Thoracic aorta (tissue), 2 donors: ENCODE measurements at regions not wholly inside any gene's neighbourhood (a gene's known extent, or its start where the extent isn't known, plus 50 kb on each side); places are given as distances from the start of the nearest gene placed in this dataset.

Experiments used
- ATAC-seq: fragments of 150-250 bp; one replicate; pipeline ENCODE4 v1.8.0; 2017; ENCODE audit warnings: low read depth; ENCODE audit not compliant: insufficient number of reproducible peaks, low FRiP score
- DNase-seq: peaks from one replicate; pipeline ENCODE4 v3.0.0-alpha.2; 2020; ENCODE audit warnings: low spot score
- H3K27ac ChIP-seq, 2 donors: fragments of 200-600 bp; sonication (generic); 1 replicate in 1 of 2; 2 replicates in 1 of 2; pipeline ENCODE4 v1.5.1; 2016; ENCODE audit warnings: mild to moderate bottlenecking in 2 of 2, moderate library complexity in 2 of 2
- H3K27me3 ChIP-seq: fragments of 200-600 bp; sonication (generic); replicated peaks from 2 replicates; pipeline ENCODE4 v1.6.0; 2016; ENCODE audit warnings: mild to moderate bottlenecking; ENCODE audit not compliant: insufficient read depth
- H3K36me3 ChIP-seq: fragments of 200-600 bp; sonication (generic); one replicate; pipeline ENCODE4 v1.5.1; 2016
- H3K4me1 ChIP-seq, 2 donors: fragments of 200-600 bp; sonication (generic); 1 replicate in 1 of 2; 2 replicates in 1 of 2; pipeline versions ENCODE4 v1.5.1 to v1.6.0; 2016; ENCODE audit warnings: low read depth in 2 of 2, mild to moderate bottlenecking in 1 of 2; ENCODE audit not compliant: control insufficient read depth in 1 of 2
- H3K4me3 ChIP-seq: fragments of 200-600 bp; sonication (generic); 2 replicates; pipeline ENCODE4 v1.5.1; 2016; ENCODE audit warnings: mild to moderate bottlenecking
- H3K9me3 ChIP-seq: fragments of 200-600 bp; sonication (generic); 2 replicates; pipeline ENCODE4 v1.5.1; 2016
- CTCF ChIP-seq: fragments of 200-600 bp; sonication (generic); IDR thresholded peaks from one replicate; pipeline ENCODE4 v1.5.1; 2019; ENCODE audit warnings: antibody characterized with exemption

GRCh38 chrX:79080141-79080540 lies 64.3 kb upstream of the GPR174 start:
- Histone ChIP-seq H3K27me3 (no peaks in the 10 kb centered on the region), H3K9me3 (no peaks in the 10 kb centered on the region), H3K27ac (no peak overlapping the region), H3K36me3 (no peaks in the 10 kb centered on the region), H3K4me1 (no peaks in the 10 kb centered on the region), H3K4me3 (no peak overlapping the region)
- ATAC-seq (no peak), DNase-seq (no peak)
- no peak for TF ChIP-seq CTCF

DNA sequence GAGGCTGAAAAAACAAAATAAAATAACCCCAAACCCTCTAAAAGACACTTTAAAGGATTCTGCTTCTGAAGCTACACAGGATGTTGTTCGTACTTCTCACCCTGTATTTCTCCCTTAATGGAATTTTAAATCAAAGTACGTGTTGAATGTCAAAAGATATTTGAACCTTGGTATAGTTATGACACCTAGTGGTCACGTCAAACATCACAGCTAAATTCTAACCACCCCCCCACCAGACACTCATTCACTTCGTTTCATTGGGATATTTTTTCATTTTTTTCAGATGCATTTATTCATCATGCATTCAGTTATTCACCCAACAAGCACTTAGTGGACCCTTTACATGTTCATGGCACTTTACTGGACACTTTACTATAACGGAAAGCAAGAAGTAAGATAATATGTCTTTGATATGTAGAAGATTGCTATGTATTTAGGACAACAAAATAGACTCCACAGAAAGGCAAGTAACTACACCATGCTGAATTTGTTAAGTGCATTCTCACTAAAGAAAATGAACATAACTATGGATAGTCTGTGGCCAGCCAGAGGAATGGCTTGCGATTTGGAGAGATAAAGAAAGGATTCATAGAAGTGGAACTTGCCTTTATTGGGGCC lies 62.5 kb upstream of the GPR174 start:
- no peaks in the 10 kb centered on the region for H3K9me3 ChIP-seq
- no peak overlapping the region for H3K4me3 ChIP-seq
- H3K36me3 ChIP-seq = no peaks in the 10 kb centered on the region
- ATAC-seq = no peak
- no peak for DNase-seq
- no peak overlapping the region for H3K27ac ChIP-seq
- TF ChIP-seq CTCF = peak; percentile 44
- no peaks in the 10 kb centered on the region for H3K4me1 ChIP-seq
- H3K27me3 ChIP-seq = no peaks in the 10 kb centered on the region

DNA sequence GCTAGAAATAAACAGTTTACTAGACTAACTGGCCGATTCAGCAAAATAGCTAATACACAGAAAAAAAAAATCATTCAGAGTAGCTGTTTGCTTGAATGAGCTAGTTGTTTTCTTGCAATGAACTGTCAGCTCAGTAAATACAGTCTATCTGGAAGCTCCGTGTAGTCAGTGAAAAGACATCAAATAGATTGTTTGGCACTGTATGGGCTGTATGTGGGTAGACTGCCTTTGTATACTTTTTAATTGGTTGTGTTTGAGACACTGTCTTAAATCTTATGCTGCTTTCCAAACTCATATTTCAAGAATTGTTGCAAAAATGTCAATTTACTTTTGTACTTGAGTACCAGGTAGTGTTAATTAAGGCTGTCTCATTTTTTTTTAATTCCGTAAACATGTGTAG lies 61.6 kb upstream of the GPR174 start:
- H3K27me3 ChIP-seq = no peaks in the 10 kb centered on the region
- H3K4me1 ChIP-seq = no peaks in the 10 kb centered on the region
- no peaks in the 10 kb centered on the region for H3K9me3 ChIP-seq
- H3K27ac ChIP-seq = no peak overlapping the region
- ATAC-seq (no peak), DNase-seq (no peak)
- no peaks in the 10 kb centered on the region for H3K36me3 ChIP-seq
- H3K4me3 ChIP-seq = no peak overlapping the region
- no peak for TF ChIP-seq CTCF

- Histone ChIP-seq H3K4me1 (no peaks in the 10 kb centered on the region), H3K27ac (no peak overlapping the region), H3K27me3 (no peaks in the 10 kb centered on the region), H3K36me3 (no peaks in the 10 kb centered on the region), H3K9me3 (no peaks in the 10 kb centered on the region), H3K4me3 (no peak overlapping the region)
- no peak for TF ChIP-seq CTCF
- ATAC-seq = no peak
- DNase-seq = no peak
These were observed 59.6 kb upstream of the GPR174 start for GRCh38 chrX:79084923-79085322.

DNA sequence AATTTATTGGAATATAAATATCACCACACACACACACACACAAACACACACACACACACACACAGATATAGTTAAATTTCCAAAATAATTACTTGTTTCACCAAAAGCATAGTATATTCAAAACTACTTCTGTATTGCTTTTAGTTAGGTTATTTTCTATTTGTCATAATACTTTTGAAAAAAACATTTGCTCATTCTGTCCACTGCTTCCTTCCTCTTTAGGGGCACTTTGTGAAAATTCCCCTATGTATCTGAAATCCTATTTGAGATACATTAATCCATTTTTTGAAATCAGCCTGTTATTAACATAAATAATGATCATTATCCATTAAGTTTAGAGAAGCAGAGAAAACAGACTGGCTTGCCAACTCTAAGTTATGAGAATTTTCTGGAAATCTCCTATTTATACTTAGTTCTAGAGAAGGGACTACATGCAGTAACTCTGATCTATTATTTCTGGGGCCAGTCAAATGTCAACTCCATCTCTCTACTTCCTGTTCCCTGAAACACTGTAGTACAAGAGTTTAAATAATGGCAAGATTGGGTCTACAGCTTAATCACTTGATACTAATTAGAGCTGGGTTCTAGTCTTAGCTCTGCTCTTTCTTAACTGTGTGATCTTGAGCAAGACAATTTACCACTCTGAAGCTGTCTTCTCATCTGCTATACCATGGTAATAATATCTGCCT lies 54.4 kb upstream of the GPR174 start:
- no peaks in the 10 kb centered on the region for H3K9me3 ChIP-seq
- no peaks in the 10 kb centered on the region for H3K36me3 ChIP-seq
- DNase-seq (no peak), ATAC-seq (no peak)
- no peak overlapping the region for H3K4me3 ChIP-seq
- TF ChIP-seq CTCF = no peak
- H3K4me1 ChIP-seq = no peaks in the 10 kb centered on the region
- H3K27ac ChIP-seq = no peak overlapping the region
- H3K27me3 ChIP-seq = no peaks in the 10 kb centered on the region
